Retinal pigment epithelial cell (primary cell): ENCODE measurements at regions not wholly inside any gene's neighbourhood (a gene's known extent, or its start where the extent isn't known, plus 50 kb on each side); places are given as distances from the start of the nearest gene placed in this dataset.

Source experiments
- DNase-seq: peaks from one replicate; pipeline ENCODE4 v3.0.0-alpha.2; 2010; ENCODE audit warnings: low read depth
- H3K4me3 ChIP-seq: 2 replicates; pipeline ENCODE4 v1.5.1; 2011; ENCODE audit warnings: mild to moderate bottlenecking, low read length, control low read depth, moderate library complexity
- CTCF ChIP-seq: conservative IDR thresholded peaks from 2 replicates; pipeline ENCODE4 v1.5.1; 2011; ENCODE audit warnings: low read depth, low read length, control low read depth, inconsistent platforms

GRCh38 chr4:79223993-79224776, 101.7 kb downstream of the NAA11 start:
- no peak for DNase-seq
- no peak for TF ChIP-seq CTCF
- H3K4me3 ChIP-seq, result no peak overlapping the region

- no peak overlapping the region for H3K4me3 ChIP-seq
- TF ChIP-seq CTCF, result no peak
- DNase-seq, result no peak
Measured at GRCh38 chr4:79217025-79217424, 108.8 kb downstream of the NAA11 start.

GRCh38 chr4:79213702-79214101, 112.2 kb downstream of the NAA11 start:
- no peak for DNase-seq
- no peak for TF ChIP-seq CTCF
- no peak overlapping the region for H3K4me3 ChIP-seq

- TF ChIP-seq CTCF, result no peak
- DNase-seq, result no peak
- no peak overlapping the region for H3K4me3 ChIP-seq
Measured at GRCh38 chr4:79213010-79213409, 112.9 kb downstream of the NAA11 start.

DNA sequence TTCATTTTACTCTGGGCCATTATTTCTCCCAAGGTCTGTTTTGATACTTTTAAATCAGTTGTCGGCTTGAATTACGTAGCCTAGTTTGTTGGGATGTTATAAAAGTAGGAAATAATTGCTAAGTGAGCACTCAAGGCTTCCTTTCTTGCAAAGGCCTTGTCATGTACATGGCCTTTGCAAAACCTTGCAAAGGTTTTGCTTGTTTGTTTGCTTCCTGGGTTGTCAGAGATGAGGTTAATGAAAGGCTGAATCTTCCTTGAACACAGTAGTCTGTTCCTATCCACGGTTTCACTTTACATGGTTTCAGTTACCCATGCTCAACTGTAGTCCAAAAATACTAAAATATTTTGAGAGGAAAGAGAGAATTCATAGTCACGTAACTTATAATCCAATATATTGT, 113.5 kb downstream of the NAA11 start:
- no peak for TF ChIP-seq CTCF
- no peak overlapping the region for H3K4me3 ChIP-seq
- DNase-seq, result no peak

- DNase-seq, result no peak
- H3K4me3 ChIP-seq, result no peak overlapping the region
- no peak for TF ChIP-seq CTCF
Measured at GRCh38 chr4:79211490-79211889, 114.4 kb downstream of the NAA11 start.

DNA sequence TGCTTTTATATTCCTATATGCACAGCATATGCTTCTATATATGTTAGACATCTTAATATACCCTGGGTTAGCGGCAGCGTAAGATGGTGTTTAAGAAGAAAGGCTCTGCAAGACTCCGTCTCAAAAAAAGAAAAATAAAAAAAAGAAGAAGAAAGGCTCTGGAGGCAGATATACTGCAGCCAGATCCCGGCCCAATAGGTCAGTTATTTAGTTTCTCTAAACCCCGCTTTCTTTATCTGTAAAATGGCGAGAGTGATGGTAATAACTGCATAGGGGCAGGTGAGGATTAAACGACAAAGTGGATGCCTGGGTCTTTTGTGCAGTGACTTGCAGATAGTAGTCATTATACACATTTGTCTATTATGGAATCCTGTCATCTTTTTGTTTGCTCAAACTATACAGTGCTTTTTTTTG, 115.2 kb downstream of the NAA11 start:
- no peak for TF ChIP-seq CTCF
- no peak overlapping the region for H3K4me3 ChIP-seq
- DNase-seq, result no peak
